Fibroblast of lung (primary cell): ENCODE measurements at regions not wholly inside any gene's neighbourhood (a gene's known extent, or its start where the extent isn't known, plus 50 kb on each side); places are given as distances from the start of the nearest gene placed in this dataset.
"Not testable (repeated sequence)": the region's sequence is repeated elsewhere in the genome, so short reads cannot be mapped to it uniquely, and the experiment has no call there.

Experiments
- DNase-seq, 2 donors: peaks; one replicate each; pipeline versions ENCODE4 v3.0.0 to v3.0.0-alpha.2; 2010; ENCODE audit warnings: low read depth in 2 of 2
- H2AFZ ChIP-seq: 2 replicates; pipeline ENCODE4 v1.5.1; 2012; ENCODE audit warnings: low read length, control low read depth, inconsistent platforms
- H3K27ac ChIP-seq: 2 replicates; pipeline ENCODE4 v1.5.1; 2011; ENCODE audit warnings: low read length, control low read depth; ENCODE audit not compliant: insufficient read depth
- H3K27me3 ChIP-seq: 2 replicates; pipeline ENCODE4 v1.5.1; 2011; ENCODE audit warnings: mild to moderate bottlenecking, low read length; ENCODE audit not compliant: control insufficient read depth, insufficient read depth
- H3K36me3 ChIP-seq: 2 replicates; pipeline ENCODE4 v1.5.1; 2011; ENCODE audit warnings: low read length; ENCODE audit not compliant: control insufficient read depth, insufficient read depth
- H3K4me1 ChIP-seq: 2 replicates; pipeline ENCODE4 v1.5.1; 2011; ENCODE audit warnings: low read length; ENCODE audit not compliant: control insufficient read depth, insufficient read depth; ENCODE audit errors: extremely low read depth
- H3K4me2 ChIP-seq: 2 replicates; pipeline ENCODE4 v1.5.1; 2011; ENCODE audit warnings: low read length, control low read depth; ENCODE audit not compliant: insufficient read depth; ENCODE audit errors: extremely low read depth
- H3K4me3 ChIP-seq, 4 experiments: fragments of 200-600 bp in 1 of 4; sonication (generic) in 1 of 4; replicated peaks in 1 of 4; 2 replicates each; pipeline ENCODE4 v1.5.1; 2011 to 2016; ENCODE audit warnings: low read length in 4 of 4, low read depth in 3 of 4, mild to moderate bottlenecking in 3 of 4, control low read depth in 2 of 4, inconsistent platforms in 1 of 4, mixed read lengths in 1 of 4; ENCODE audit not compliant: insufficient read depth in 1 of 4; ENCODE audit errors: control extremely low read depth in 1 of 4
- H3K79me2 ChIP-seq: 2 replicates; pipeline ENCODE4 v1.5.1; 2012; ENCODE audit warnings: mild to moderate bottlenecking, low read length, inconsistent platforms; ENCODE audit not compliant: control insufficient read depth, insufficient read depth
- H3K9ac ChIP-seq: 2 replicates; pipeline ENCODE4 v1.5.1; 2011; ENCODE audit warnings: mild to moderate bottlenecking, low read length, control low read depth; ENCODE audit not compliant: insufficient read depth
- H3K9me3 ChIP-seq: 2 replicates; pipeline ENCODE4 v1.5.1; 2012; ENCODE audit warnings: low read depth, low read length; ENCODE audit not compliant: control insufficient read depth, insufficient read depth
- H4K20me1 ChIP-seq: 2 replicates; pipeline ENCODE4 v1.5.1; 2011; ENCODE audit warnings: low read length; ENCODE audit not compliant: control insufficient read depth, insufficient read depth; ENCODE audit errors: extremely low read depth
- CTCF ChIP-seq, 2 donors: IDR thresholded peaks in 1 of 2; conservative IDR thresholded peaks in 1 of 2; 1 replicate in 1 of 2; 2 replicates in 1 of 2; pipeline ENCODE4 v1.5.1; 2011 to 2012; ENCODE audit warnings: low read length in 2 of 2, control low read depth in 1 of 2, inconsistent platforms in 1 of 2, low read depth in 1 of 2, mild to moderate bottlenecking in 1 of 2
- EZH2 ChIP-seq: IDR thresholded peaks from 2 replicates; pipeline ENCODE4 v1.5.1; 2012; ENCODE audit warnings: low read length, control low read depth, mild to moderate bottlenecking; ENCODE audit errors: missing control alignments

- no peaks in the 10 kb centered on the region for H3K9me3 ChIP-seq
- no peaks in the 10 kb centered on the region for H3K4me1 ChIP-seq
- H4K20me1 ChIP-seq = no peaks in the 10 kb centered on the region
- H3K27ac ChIP-seq = no peak overlapping the region
- H3K79me2 ChIP-seq = no peaks in the 10 kb centered on the region
- no peak overlapping the region for H3K4me3 ChIP-seq
- H3K36me3 ChIP-seq = no peaks in the 10 kb centered on the region
- H3K4me2 ChIP-seq = no peak overlapping the region
- no peak for DNase-seq
- H3K27me3 ChIP-seq = peaks cover 4% of the 10 kb centered on the region
- H2AFZ ChIP-seq = no peak overlapping the region
- H3K9ac ChIP-seq = no peak overlapping the region
- TF ChIP-seq EZH2 = no peak
Measured at GRCh38 chr2:45102141-45102540, 92.9 kb upstream of the SIX2 start.

GRCh38 chr2:45096996-45097395 lies 87.7 kb upstream of the SIX2 start:
- no peaks in the 10 kb centered on the region for H3K79me2 ChIP-seq
- H3K9me3 ChIP-seq = no peaks in the 10 kb centered on the region
- H3K4me2 ChIP-seq = no peak overlapping the region
- no peak overlapping the region for H3K27ac ChIP-seq
- TF ChIP-seq EZH2 (no peak), CTCF (conservative IDR thresholded peaks at IDR 0.05 in 1 of 2, IDR thresholded peaks at IDR 0.05 in 1 of 2; ENCODE audit: low read depth in 1 of 2, low read length in 2 of 2) (no peak)
- H3K9ac ChIP-seq = no peak overlapping the region
- no peak overlapping the region for H2AFZ ChIP-seq
- peaks cover 11% of the 10 kb centered on the region for H3K27me3 ChIP-seq
- no peak overlapping the region for H3K4me3 ChIP-seq
- no peaks in the 10 kb centered on the region for H3K4me1 ChIP-seq
- no peaks in the 10 kb centered on the region for H4K20me1 ChIP-seq
- no peaks in the 10 kb centered on the region for H3K36me3 ChIP-seq
- DNase-seq = no peak

GRCh38 chr2:45096038-45096437 lies 86.8 kb upstream of the SIX2 start:
- H3K4me3 ChIP-seq, H3K27ac ChIP-seq, H3K4me1 ChIP-seq, H4K20me1 ChIP-seq, H2AFZ ChIP-seq, H3K9me3 ChIP-seq, DNase-seq, H3K79me2 ChIP-seq, H3K4me2 ChIP-seq, H3K9ac ChIP-seq, H3K36me3 ChIP-seq: not testable (repeated sequence)
- H3K27me3 ChIP-seq = peaks cover 11% of the 10 kb centered on the region

- Histone ChIP-seq H3K9me3 (no peaks in the 10 kb centered on the region), H3K27me3 (peaks cover 16% of the 10 kb centered on the region), H2AFZ (no peak overlapping the region), H3K4me1 (no peaks in the 10 kb centered on the region), H3K9ac (no peak overlapping the region), H3K4me3 (no peak overlapping the region), H3K27ac (no peak overlapping the region), H3K36me3 (no peaks in the 10 kb centered on the region), H3K4me2 (no peak overlapping the region), H4K20me1 (no peaks in the 10 kb centered on the region), H3K79me2 (no peaks in the 10 kb centered on the region)
- DNase-seq = no peak
- TF ChIP-seq CTCF (conservative IDR thresholded peaks at IDR 0.05 in 1 of 2, IDR thresholded peaks at IDR 0.05 in 1 of 2; ENCODE audit: low read depth in 1 of 2, low read length in 2 of 2) = no peak
- no peak for TF ChIP-seq EZH2
Measured at GRCh38 chr2:45093663-45094062, 84.4 kb upstream of the SIX2 start.
